Prostate gland (tissue), 2 donors: ENCODE measurements at regions not wholly inside any gene's neighbourhood (a gene's known extent, or its start where the extent isn't known, plus 50 kb on each side); places are given as distances from the start of the nearest gene placed in this dataset.

ENCODE experiments used
- CTCF ChIP-seq, 4 experiments: fragments of 200-600 bp in 2 of 4; fragments of 450-650 bp in 2 of 4; sonication (generic) in 2 of 4; IDR thresholded peaks; 1 replicate in 3 of 4; 2 replicates in 1 of 4; pipeline ENCODE4 v1.5.1; 2016 to 2019; ENCODE audit warnings: antibody characterized with exemption in 4 of 4, mild to moderate bottlenecking in 2 of 4, moderate library complexity in 2 of 4
- POLR2A ChIP-seq: fragments of 450-650 bp; IDR thresholded peaks from one replicate; pipeline ENCODE4 v1.6.1; 2016; ENCODE audit warnings: antibody characterized with exemption, mild to moderate bottlenecking
- POLR2AphosphoS5 ChIP-seq: sonication (generic); formaldehyde crosslinking; IDR thresholded peaks from one replicate; pipeline ENCODE4 v1.6.1; 2017; ENCODE audit warnings: antibody characterized with exemption

- no peak for TF ChIP-seq POLR2A
- TF ChIP-seq CTCF (IDR thresholded peaks at IDR 0.05): no peak
- TF ChIP-seq POLR2AphosphoS5: no peak
Measured at GRCh38 chr1:116297495-116298212, 75.4 kb upstream of the ATP1A1 start.
